Suprapubic skin (tissue), 4 donors: ENCODE measurements at regions not wholly inside any gene's neighbourhood (a gene's known extent, or its start where the extent isn't known, plus 50 kb on each side); places are given as distances from the start of the nearest gene placed in this dataset.
"Not testable (repeated sequence)": the region's sequence is repeated elsewhere in the genome, so short reads cannot be mapped to it uniquely, and the experiment has no call there.

Source experiments
- DNase-seq, 2 donors: peaks; one replicate each; pipeline ENCODE4 v3.0.0-alpha.2; 2019; ENCODE audit warnings: low spot score in 2 of 2
- H3K27ac ChIP-seq: fragments of 200-600 bp; sonication (generic); one replicate; pipeline ENCODE4 v1.5.1; 2019
- H3K27me3 ChIP-seq: fragments of 200-600 bp; sonication (generic); one replicate; pipeline ENCODE4 v1.5.1; 2019
- H3K36me3 ChIP-seq: fragments of 200-600 bp; sonication (generic); one replicate; pipeline ENCODE4 v1.5.1; 2019
- H3K4me1 ChIP-seq: fragments of 200-600 bp; sonication (generic); one replicate; pipeline ENCODE4 v1.5.1; 2019
- H3K4me3 ChIP-seq: fragments of 200-600 bp; sonication (generic); one replicate; pipeline ENCODE4 v1.5.1; 2019; ENCODE audit warnings: mild to moderate bottlenecking
- H3K9me3 ChIP-seq: fragments of 200-600 bp; sonication (generic); one replicate; pipeline ENCODE4 v1.5.1; 2019
- CTCF ChIP-seq, 2 donors: fragments of 200-600 bp in 1 of 2; fragments of 450-650 bp in 1 of 2; sonication (generic) in 1 of 2; IDR thresholded peaks; one replicate each; pipeline ENCODE4 v1.5.1; 2016 to 2019; ENCODE audit warnings: antibody characterized with exemption in 2 of 2, mild to moderate bottlenecking in 1 of 2, moderate library complexity in 1 of 2
- EP300 ChIP-seq: sonication (generic); formaldehyde crosslinking; IDR thresholded peaks from one replicate; pipeline ENCODE4 v1.6.1; 2017; ENCODE audit warnings: antibody characterized with exemption
- POLR2A ChIP-seq, 2 donors: fragments of 450-650 bp; IDR thresholded peaks; one replicate each; pipeline ENCODE4 v1.6.1; 2017; ENCODE audit warnings: antibody characterized with exemption in 2 of 2, mild to moderate bottlenecking in 2 of 2, moderate library complexity in 2 of 2
- POLR2AphosphoS5 ChIP-seq, 3 donors: sonication (generic); formaldehyde crosslinking; IDR thresholded peaks; one replicate each; pipeline ENCODE4 v1.6.1; 2017; ENCODE audit warnings: antibody characterized with exemption in 3 of 3
- WGBS: methylation state at CpG from one replicate; pipeline ENCODE4 v1.1.5; 2018; 5-methylcytosine and 5-hydroxymethylcytosine counted together

- no peaks in the 10 kb centered on the region for H3K4me1 ChIP-seq
- H3K4me3 ChIP-seq = no peak overlapping the region
- DNase-seq = no peak
- TF ChIP-seq POLR2A (IDR thresholded peaks at IDR 0.05) (no peak), EP300 (no peak)
- H3K36me3 ChIP-seq = no peaks in the 10 kb centered on the region
- H3K9me3 ChIP-seq = no peaks in the 10 kb centered on the region
- no peak overlapping the region for H3K27ac ChIP-seq
- no peaks in the 10 kb centered on the region for H3K27me3 ChIP-seq
- WGBS = 85% methylated on average over 5 of the region's 5 CpGs
Measured at GRCh38 chr9:78422309-78422708, 125.4 kb downstream of the PSAT1 start.

DNA sequence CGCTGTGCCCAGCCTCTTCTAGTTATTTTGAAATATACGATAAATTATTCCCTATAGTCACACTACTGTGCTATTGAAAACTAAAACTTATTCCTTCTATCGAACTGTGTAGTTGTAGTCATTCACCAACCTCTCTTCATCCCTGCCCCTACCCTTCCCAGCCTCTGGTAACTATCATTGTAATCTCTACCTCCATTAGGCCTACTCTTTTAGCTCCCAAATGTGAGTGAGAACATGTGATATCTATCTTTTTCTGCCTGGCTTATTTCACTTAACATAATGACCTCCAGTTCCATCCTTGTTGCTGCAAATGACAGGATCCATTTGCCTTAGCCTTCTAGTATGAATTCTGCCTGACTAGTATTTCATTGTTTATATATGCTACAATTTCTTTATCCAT, 127.4 kb downstream of the PSAT1 start:
- H3K36me3 ChIP-seq = no peaks in the 10 kb centered on the region
- H3K27me3 ChIP-seq = no peaks in the 10 kb centered on the region
- WGBS = 98% methylated on average over 3 of the region's 3 CpGs
- no peaks in the 10 kb centered on the region for H3K4me1 ChIP-seq
- H3K4me3 ChIP-seq = no peak overlapping the region
- TF ChIP-seq POLR2A (IDR thresholded peaks at IDR 0.05) = no peak
- no peak for TF ChIP-seq EP300
- no peak for TF ChIP-seq CTCF (IDR thresholded peaks at IDR 0.05)
- TF ChIP-seq POLR2AphosphoS5 (IDR thresholded peaks at IDR 0.05) = no peak
- H3K27ac ChIP-seq = no peak overlapping the region
- DNase-seq = no peak
- H3K9me3 ChIP-seq = no peaks in the 10 kb centered on the region

- peaks cover 5% of the 10 kb centered on the region for H3K9me3 ChIP-seq
- no peaks in the 10 kb centered on the region for H3K4me1 ChIP-seq
- H3K27ac ChIP-seq = no peak overlapping the region
- DNase-seq = no peak
- H3K4me3 ChIP-seq = no peak overlapping the region
- H3K27me3 ChIP-seq = no peaks in the 10 kb centered on the region
- H3K36me3 ChIP-seq = no peaks in the 10 kb centered on the region
- 80% methylated on average over 2 of the region's 2 CpGs for WGBS
- no peak for TF ChIP-seq EP300
- TF ChIP-seq POLR2AphosphoS5 (IDR thresholded peaks at IDR 0.05) = no peak
Measured at GRCh38 chr9:78428640-78429039, 131.7 kb downstream of the PSAT1 start.

- no peak for DNase-seq
- Histone ChIP-seq H3K27ac (no peak overlapping the region), H3K4me1 (no peaks in the 10 kb centered on the region), H3K27me3 (no peaks in the 10 kb centered on the region), H3K9me3 (peaks cover 5% of the 10 kb centered on the region), H3K4me3 (no peak overlapping the region), H3K36me3 (no peaks in the 10 kb centered on the region)
- 93% methylated on average over 3 of the region's 3 CpGs for WGBS
- no peak for TF ChIP-seq POLR2AphosphoS5 (IDR thresholded peaks at IDR 0.05)
- no peak for TF ChIP-seq EP300
- TF ChIP-seq POLR2A (IDR thresholded peaks at IDR 0.05) = no peak
- no peak for TF ChIP-seq CTCF (IDR thresholded peaks at IDR 0.05)
Measured at GRCh38 chr9:78430387-78430786, 133.5 kb downstream of the PSAT1 start.

DNA sequence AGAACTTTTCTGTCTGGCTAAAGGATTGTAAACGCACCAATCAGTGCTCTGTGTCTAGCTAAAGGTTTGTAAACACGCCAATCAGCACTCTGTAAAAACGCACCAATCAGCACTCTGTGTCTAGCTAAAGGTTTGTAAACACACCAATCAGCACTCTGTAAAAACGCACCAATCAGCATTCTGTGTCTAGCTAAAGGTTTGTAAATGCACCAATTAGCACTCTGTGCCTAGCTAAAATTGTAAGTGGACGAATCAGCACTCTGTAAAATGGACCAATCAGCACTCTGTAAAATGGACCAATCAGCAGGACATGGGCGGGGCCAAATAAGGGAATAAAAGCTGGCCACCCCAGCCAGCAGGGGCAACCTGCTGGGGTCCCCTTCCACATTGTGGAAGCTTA, 134.1 kb downstream of the PSAT1 start:
- not testable (repeated sequence) for H3K27ac ChIP-seq, H3K4me3 ChIP-seq, H3K27me3 ChIP-seq, H3K4me1 ChIP-seq, H3K36me3 ChIP-seq, H3K9me3 ChIP-seq, DNase-seq
- WGBS = 89% methylated on average over 6 of the region's 6 CpGs

- WGBS = 80% methylated on average over 2 of the region's 2 CpGs
- peaks cover 3% of the 10 kb centered on the region for H3K27me3 ChIP-seq
- H3K4me3 ChIP-seq = no peak overlapping the region
- TF ChIP-seq CTCF (IDR thresholded peaks at IDR 0.05) (no peak), EP300 (no peak), POLR2A (IDR thresholded peaks at IDR 0.05) (no peak), POLR2AphosphoS5 (IDR thresholded peaks at IDR 0.05) (no peak)
- no peak overlapping the region for H3K27ac ChIP-seq
- H3K4me1 ChIP-seq = peaks cover 8% of the 10 kb centered on the region
- H3K9me3 ChIP-seq = no peaks in the 10 kb centered on the region
- DNase-seq = no peak
- H3K36me3 ChIP-seq = no peaks in the 10 kb centered on the region
Measured at GRCh38 chr9:78436873-78437272, 139.9 kb downstream of the PSAT1 start.

GRCh38 chr9:78437296-78437695, 140.4 kb downstream of the PSAT1 start:
- no peak for DNase-seq
- no peak overlapping the region for H3K4me3 ChIP-seq
- TF ChIP-seq EP300 (no peak), POLR2A (IDR thresholded peaks at IDR 0.05) (no peak), POLR2AphosphoS5 (IDR thresholded peaks at IDR 0.05) (no peak), CTCF (IDR thresholded peaks at IDR 0.05) (no peak)
- H3K27ac ChIP-seq = no peak overlapping the region
- no peaks in the 10 kb centered on the region for H3K36me3 ChIP-seq
- 71% methylated on average over 2 of the region's 2 CpGs for WGBS
- H3K9me3 ChIP-seq = no peaks in the 10 kb centered on the region
- peaks cover 8% of the 10 kb centered on the region for H3K4me1 ChIP-seq
- H3K27me3 ChIP-seq = peaks cover 3% of the 10 kb centered on the region
